ENCODE measurements at regions not wholly inside any gene's neighbourhood (a gene's known extent, or its start where the extent isn't known, plus 50 kb on each side); places are given as distances from the start of the nearest gene placed in this dataset.

DNA sequence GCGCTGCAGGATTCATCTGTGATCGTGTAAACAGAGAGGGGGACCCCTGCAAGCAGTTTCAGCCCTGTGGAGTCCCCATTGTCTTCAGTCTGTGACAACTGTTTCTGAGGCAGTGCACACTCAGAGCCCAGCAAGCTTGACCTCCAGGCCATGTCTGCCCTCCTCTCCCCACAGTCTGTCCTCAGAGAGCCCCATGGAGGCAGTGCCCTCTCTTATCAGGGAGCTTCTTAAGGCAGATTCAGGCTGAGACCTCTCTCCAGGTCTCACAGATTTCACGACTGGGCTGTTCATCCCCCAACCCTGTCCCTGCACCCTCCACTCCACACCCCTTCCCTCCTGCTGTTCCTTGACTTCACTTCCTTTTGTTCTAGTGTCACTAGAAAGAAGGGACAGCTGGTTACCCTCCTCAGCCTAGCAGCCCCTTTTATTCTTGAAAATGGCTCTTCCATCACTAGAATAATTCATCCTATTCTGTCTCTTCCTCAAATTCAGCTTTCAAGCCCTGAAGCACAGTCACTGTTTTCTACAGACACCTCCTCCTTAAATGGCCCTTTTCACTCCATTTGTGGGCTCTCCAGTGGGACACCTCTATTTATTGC, 218.4 kb downstream of the MED10 start:
- no peak for DNase-seq
- intact Hi-C loops (cut with DNase I), result no loop called here
- Histone ChIP-seq H3K4me1 (replicated peaks in 1 of 2) (peaks cover 0 to 5% of the 10 kb centered on the region in 2 donors), H3K4me3 (no peak overlapping the region), H3K36me3 (replicated peaks in 1 of 2) (no peaks in the 10 kb centered on the region), H3K27me3 (no peaks in the 10 kb centered on the region), H3K27ac (peak overlapping the region in 2 of 5 donors; percentile 66 to 78), H3K9me3 (replicated peaks in 1 of 3) (no peaks in the 10 kb centered on the region)
- WGBS, 4 donors, result 60 to 74% (median 69%) methylated on average over 3 of the region's 3 CpGs
- TF ChIP-seq, protein P1, sequence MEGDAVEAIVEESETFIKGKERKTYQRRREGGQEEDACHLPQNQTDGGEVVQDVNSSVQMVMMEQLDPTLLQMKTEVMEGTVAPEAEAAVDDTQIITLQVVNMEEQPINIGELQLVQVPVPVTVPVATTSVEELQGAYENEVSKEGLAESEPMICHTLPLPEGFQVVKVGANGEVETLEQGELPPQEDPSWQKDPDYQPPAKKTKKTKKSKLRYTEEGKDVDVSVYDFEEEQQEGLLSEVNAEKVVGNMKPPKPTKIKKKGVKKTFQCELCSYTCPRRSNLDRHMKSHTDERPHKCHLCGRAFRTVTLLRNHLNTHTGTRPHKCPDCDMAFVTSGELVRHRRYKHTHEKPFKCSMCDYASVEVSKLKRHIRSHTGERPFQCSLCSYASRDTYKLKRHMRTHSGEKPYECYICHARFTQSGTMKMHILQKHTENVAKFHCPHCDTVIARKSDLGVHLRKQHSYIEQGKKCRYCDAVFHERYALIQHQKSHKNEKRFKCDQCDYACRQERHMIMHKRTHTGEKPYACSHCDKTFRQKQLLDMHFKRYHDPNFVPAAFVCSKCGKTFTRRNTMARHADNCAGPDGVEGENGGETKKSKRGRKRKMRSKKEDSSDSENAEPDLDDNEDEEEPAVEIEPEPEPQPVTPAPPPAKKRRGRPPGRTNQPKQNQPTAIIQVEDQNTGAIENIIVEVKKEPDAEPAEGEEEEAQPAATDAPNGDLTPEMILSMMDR (IDR thresholded peaks at IDR 0.05), result no peak
- TF ChIP-seq POLR2A (IDR thresholded peaks at IDR 0.05), result no peak

- Histone ChIP-seq H3K36me3 (replicated peaks in 1 of 2) (no peaks in the 10 kb centered on the region), H3K27me3 (no peaks in the 10 kb centered on the region), H3K27ac (peak overlapping the region in 2 of 5 donors; percentile 66 to 78), H3K9me3 (replicated peaks in 1 of 3) (no peaks in the 10 kb centered on the region), H3K4me1 (replicated peaks in 1 of 2) (peaks cover 0 to 5% of the 10 kb centered on the region in 2 donors), H3K4me3 (peak overlapping the region in 1 of 4 donors; percentile 17)
- DNase-seq, result peak; percentile 35 to 88 (median 77)
- TF ChIP-seq POLR2A (IDR thresholded peaks at IDR 0.05), result no peak
- TF ChIP-seq, protein P1 (IDR thresholded peaks at IDR 0.05), result no peak
- 44 to 53% (median 50%) methylated on average over 12 of the region's 12 CpGs for WGBS, 4 donors
- intact Hi-C loops (cut with DNase I), result no loop called here
These were observed 219.1 kb downstream of the MED10 start for GRCh38 chr5:6158974-6159831.

- Histone ChIP-seq H3K36me3 (replicated peaks in 1 of 2) (no peaks in the 10 kb centered on the region), H3K4me3 (no peak overlapping the region), H3K27ac (no peak overlapping the region), H3K9me3 (replicated peaks in 1 of 3) (no peaks in the 10 kb centered on the region), H3K4me1 (replicated peaks in 1 of 2) (peaks cover 0 to 5% of the 10 kb centered on the region in 2 donors), H3K27me3 (no peaks in the 10 kb centered on the region)
- intact Hi-C loops (cut with DNase I), result no loop called here
- TF ChIP-seq POLR2A (IDR thresholded peaks at IDR 0.05), result no peak
- TF ChIP-seq, protein P1 (IDR thresholded peaks at IDR 0.05), result no peak
- DNase-seq, result no peak
- WGBS, 4 donors, result 83 to 90% (median 85%) methylated on average over 7 of the region's 7 CpGs
These were observed 224.1 kb downstream of the MED10 start for GRCh38 chr5:6154216-6154615.

DNA sequence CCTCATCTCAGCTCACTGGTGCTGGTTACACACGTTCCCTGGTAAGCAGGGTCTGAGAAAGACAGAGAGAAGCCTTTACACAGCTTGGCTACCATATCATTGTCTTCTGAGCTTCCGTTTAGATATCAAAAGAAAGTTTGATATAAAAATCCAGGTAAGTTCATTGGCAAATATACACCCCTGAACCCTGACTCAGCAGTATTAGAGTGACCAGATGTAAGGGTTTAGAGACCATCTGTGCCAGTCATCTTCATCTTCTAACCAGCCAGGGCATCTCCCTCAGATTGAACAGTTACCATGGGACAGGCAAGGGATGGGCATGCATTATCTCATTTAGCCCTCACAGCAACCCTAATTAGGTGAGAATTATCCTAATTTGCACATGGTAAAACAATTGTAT, 232.1 kb downstream of the MED10 start:
- Histone ChIP-seq H3K4me1 (replicated peaks in 1 of 2) (no peaks in the 10 kb centered on the region), H3K27ac (no peak overlapping the region), H3K9me3 (replicated peaks in 1 of 3) (no peaks in the 10 kb centered on the region), H3K27me3 (no peaks in the 10 kb centered on the region), H3K36me3 (replicated peaks in 1 of 2) (no peaks in the 10 kb centered on the region), H3K4me3 (no peak overlapping the region)
- no peak for TF ChIP-seq POLR2A (IDR thresholded peaks at IDR 0.05)
- TF ChIP-seq, protein P1 (IDR thresholded peaks at IDR 0.05), result no peak
- 67 to 82% (median 75%) methylated on average over 2 of the region's 2 CpGs for WGBS, 4 donors
- intact Hi-C loops (cut with DNase I), result no loop called here
- no peak for DNase-seq

Data from adrenal gland (tissue), 9 donors.